Common myeloid progenitor, CD34-positive (primary cell): ENCODE measurements at regions not wholly inside any gene's neighbourhood (a gene's known extent, or its start where the extent isn't known, plus 50 kb on each side); places are given as distances from the start of the nearest gene placed in this dataset.

ENCODE experiments used
- CTCF ChIA-PET: fragments of 350-600 bp; sonication (Branson Sonifier 250); formaldehyde crosslinking; loops from one replicate; lab custom pipeline; 2021; ENCODE audit warnings: antibody characterized with exemption; lab: Charles Lee
- POLR2A ChIA-PET: fragments of 350-600 bp; sonication (Branson Sonifier 250); formaldehyde crosslinking; loops from one replicate; lab custom pipeline; 2021; ENCODE audit warnings: antibody characterized with exemption; lab: Charles Lee
- DNase-seq, 3 donors: peaks; one replicate each; pipeline versions ENCODE4 v3.0.0 to v3.0.0-alpha.2; 2013
- H3K27ac ChIP-seq, 2 experiments: 1 replicate in 1 of 2; 2 replicates in 1 of 2; pipeline ENCODE4 v1.7.0; 2013; ENCODE audit warnings: inconsistent platforms in 2 of 2, low read length in 2 of 2, mild to moderate bottlenecking in 2 of 2, low read depth in 1 of 2, moderate library complexity in 1 of 2; ENCODE audit not compliant: severe bottlenecking in 2 of 2, insufficient read depth in 1 of 2, poor library complexity in 1 of 2
- H3K27me3 ChIP-seq, 5 experiments: replicated peaks in 2 of 5; 1 replicate in 3 of 5; 2 replicates in 2 of 5; pipeline versions ENCODE4 v1.6.1 to v1.7.0; 2013; ENCODE audit warnings: low read length in 4 of 5, mild to moderate bottlenecking in 2 of 5, moderate library complexity in 2 of 5, inconsistent platforms in 1 of 5; ENCODE audit not compliant: insufficient read depth in 5 of 5, control insufficient read depth in 4 of 5
- H3K36me3 ChIP-seq, 4 experiments: 1 replicate in 2 of 4; 2 replicates in 2 of 4; pipeline versions ENCODE4 v1.6.1 to v1.7.0; 2013; ENCODE audit warnings: low read length in 3 of 4, control low read depth in 1 of 4, mild to moderate bottlenecking in 1 of 4; ENCODE audit not compliant: control insufficient read depth in 4 of 4, insufficient read depth in 4 of 4
- H3K4me1 ChIP-seq, 4 experiments: 1 replicate in 3 of 4; 2 replicates in 1 of 4; pipeline versions ENCODE4 v1.6.1 to v1.7.1; 2013; ENCODE audit warnings: low read length in 3 of 4, mild to moderate bottlenecking in 3 of 4, control low read depth in 1 of 4, inconsistent platforms in 1 of 4, moderate library complexity in 1 of 4; ENCODE audit not compliant: control insufficient read depth in 4 of 4, insufficient read depth in 4 of 4; ENCODE audit errors: control extremely low read depth in 1 of 4
- H3K4me3 ChIP-seq, 7 experiments: 1 replicate in 4 of 7; 2 replicates in 3 of 7; pipeline versions ENCODE4 v1.5.1 to v1.7.0; 2013; ENCODE audit warnings: mild to moderate bottlenecking in 7 of 7, low read length in 6 of 7, moderate library complexity in 6 of 7, inconsistent platforms in 2 of 7, low read depth in 2 of 7, control low read depth in 1 of 7; ENCODE audit not compliant: insufficient read depth in 4 of 7, control insufficient read depth in 1 of 7; ENCODE audit errors: extremely low read depth in 1 of 7
- H3K9me3 ChIP-seq, 5 experiments: 1 replicate in 4 of 5; 2 replicates in 1 of 5; pipeline versions ENCODE4 v1.6.1 to v1.7.1; 2013; ENCODE audit warnings: low read length in 4 of 5, mild to moderate bottlenecking in 2 of 5, inconsistent platforms in 1 of 5, low read depth in 1 of 5, moderate library complexity in 1 of 5; ENCODE audit not compliant: control insufficient read depth in 4 of 5, insufficient read depth in 2 of 5; ENCODE audit errors: control extremely low read depth in 1 of 5
- WGBS: methylation state at CpG from one replicate; pipeline ENCODE4 v1.1.5; 2013; ENCODE audit not compliant: insufficient coverage; 5-methylcytosine and 5-hydroxymethylcytosine counted together

GRCh38 chr9:120153258-120153657 lies 426.7 kb downstream of the CDK5RAP2 start:
- H3K36me3 ChIP-seq: no peaks in the 10 kb centered on the region
- no peak overlapping the region for H3K27ac ChIP-seq
- H3K9me3 ChIP-seq: no peaks in the 10 kb centered on the region
- POLR2A ChIA-PET: no interaction called here
- H3K4me1 ChIP-seq: no peaks in the 10 kb centered on the region
- DNase-seq: no peak
- WGBS: 100% methylated on average over 1 of the region's 1 CpG
- no peaks in the 10 kb centered on the region for H3K27me3 ChIP-seq
- H3K4me3 ChIP-seq: no peak overlapping the region
- CTCF ChIA-PET: no interaction called here

- H3K36me3 ChIP-seq: no peaks in the 10 kb centered on the region
- ChIA-PET CTCF (no interaction called here), POLR2A (no interaction called here)
- no peak overlapping the region for H3K27ac ChIP-seq
- no peaks in the 10 kb centered on the region for H3K27me3 ChIP-seq
- H3K9me3 ChIP-seq: no peaks in the 10 kb centered on the region
- WGBS: 86% methylated on average over 1 of the region's 4 CpGs
- no peaks in the 10 kb centered on the region for H3K4me1 ChIP-seq
- no peak for DNase-seq
- no peak overlapping the region for H3K4me3 ChIP-seq
Observed at GRCh38 chr9:120152295-120152694, 427.7 kb downstream of the CDK5RAP2 start.

- H3K27me3 ChIP-seq: no peaks in the 10 kb centered on the region
- no peak overlapping the region for H3K27ac ChIP-seq
- H3K4me1 ChIP-seq: no peaks in the 10 kb centered on the region
- POLR2A ChIA-PET: no interaction called here
- H3K36me3 ChIP-seq: no peaks in the 10 kb centered on the region
- WGBS: 91% methylated on average over 8 of the region's 12 CpGs
- H3K4me3 ChIP-seq: no peak overlapping the region
- DNase-seq: no peak
- CTCF ChIA-PET: no interaction called here
- no peaks in the 10 kb centered on the region for H3K9me3 ChIP-seq
Observed at GRCh38 chr9:120151806-120152205, 428.2 kb downstream of the CDK5RAP2 start.

GRCh38 chr9:120151149-120151548 lies 428.8 kb downstream of the CDK5RAP2 start:
- Histone ChIP-seq H3K27me3 (no peaks in the 10 kb centered on the region), H3K9me3 (no peaks in the 10 kb centered on the region), H3K4me1 (no peaks in the 10 kb centered on the region), H3K27ac (no peak overlapping the region), H3K4me3 (no peak overlapping the region), H3K36me3 (no peaks in the 10 kb centered on the region)
- ChIA-PET POLR2A (no interaction called here), CTCF (no interaction called here)
- 93% methylated on average over 3 of the region's 3 CpGs for WGBS
- DNase-seq: no peak

GRCh38 chr9:120138955-120139354 lies 441.0 kb downstream of the CDK5RAP2 start:
- CTCF ChIA-PET: no interaction called here
- Histone ChIP-seq H3K36me3 (no peaks in the 10 kb centered on the region), H3K4me3 (no peak overlapping the region), H3K4me1 (no peaks in the 10 kb centered on the region), H3K9me3 (peaks cover 0 to 3% (median 0%) of the 10 kb centered on the region in 5 experiments), H3K27ac (no peak overlapping the region), H3K27me3 (no peaks in the 10 kb centered on the region)
- WGBS: 92% methylated on average over 1 of the region's 1 CpG
- POLR2A ChIA-PET: no interaction called here
- no peak for DNase-seq

- Histone ChIP-seq H3K27me3 (no peaks in the 10 kb centered on the region), H3K27ac (no peak overlapping the region), H3K36me3 (no peaks in the 10 kb centered on the region), H3K4me3 (no peak overlapping the region), H3K4me1 (no peaks in the 10 kb centered on the region), H3K9me3 (peaks cover 0 to 3% (median 0%) of the 10 kb centered on the region in 5 experiments)
- no peak for DNase-seq
- WGBS: 85% methylated on average over 3 of the region's 5 CpGs
- ChIA-PET POLR2A (no interaction called here), CTCF (no interaction called here)
Observed at GRCh38 chr9:120137186-120137840, 442.7 kb downstream of the CDK5RAP2 start.

GRCh38 chr9:120136696-120137095 lies 443.3 kb downstream of the CDK5RAP2 start:
- Histone ChIP-seq H3K4me1 (no peaks in the 10 kb centered on the region), H3K27me3 (no peaks in the 10 kb centered on the region), H3K9me3 (peaks cover 0 to 3% (median 0%) of the 10 kb centered on the region in 5 experiments), H3K27ac (no peak overlapping the region), H3K4me3 (no peak overlapping the region), H3K36me3 (no peaks in the 10 kb centered on the region)
- CTCF ChIA-PET: no interaction called here
- DNase-seq: no peak
- POLR2A ChIA-PET: no interaction called here
- WGBS: no CpG with 5 or more reads among the region's 1 CpG
